Activated T-helper 9 cell treated with anti-CD3 and anti-CD28 coated beads, Interleukin-2, amount 50 U/mL, for 16 hours (primary cell): ENCODE measurements at regions not wholly inside any gene's neighbourhood (a gene's known extent, or its start where the extent isn't known, plus 50 kb on each side); places are given as distances from the start of the nearest gene placed in this dataset.

ENCODE experiments used
- DNase-seq: peaks from one replicate; pipeline ENCODE4 v3.0.0-alpha.2; 2020; ENCODE audit warnings: low read depth

DNA sequence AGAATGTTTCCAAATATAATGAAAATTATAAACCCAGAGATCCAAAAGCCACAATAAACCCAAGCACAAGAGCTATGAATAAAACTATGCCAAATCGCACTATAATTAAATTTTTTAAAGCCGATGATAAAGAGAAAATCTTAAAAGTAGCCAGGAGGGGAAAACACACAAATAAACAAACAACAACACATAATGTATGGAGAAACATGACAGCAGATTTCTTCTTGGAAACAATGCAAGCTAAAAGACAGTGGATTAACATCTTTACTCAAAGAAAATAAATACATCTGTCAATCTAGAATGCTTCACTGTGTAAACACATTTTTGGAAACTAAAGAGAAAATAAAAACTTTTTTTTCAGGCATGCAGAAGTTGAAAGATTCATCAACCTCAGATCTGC lies 53.0 kb upstream of the SMOX start:
- no peak for DNase-seq

DNA sequence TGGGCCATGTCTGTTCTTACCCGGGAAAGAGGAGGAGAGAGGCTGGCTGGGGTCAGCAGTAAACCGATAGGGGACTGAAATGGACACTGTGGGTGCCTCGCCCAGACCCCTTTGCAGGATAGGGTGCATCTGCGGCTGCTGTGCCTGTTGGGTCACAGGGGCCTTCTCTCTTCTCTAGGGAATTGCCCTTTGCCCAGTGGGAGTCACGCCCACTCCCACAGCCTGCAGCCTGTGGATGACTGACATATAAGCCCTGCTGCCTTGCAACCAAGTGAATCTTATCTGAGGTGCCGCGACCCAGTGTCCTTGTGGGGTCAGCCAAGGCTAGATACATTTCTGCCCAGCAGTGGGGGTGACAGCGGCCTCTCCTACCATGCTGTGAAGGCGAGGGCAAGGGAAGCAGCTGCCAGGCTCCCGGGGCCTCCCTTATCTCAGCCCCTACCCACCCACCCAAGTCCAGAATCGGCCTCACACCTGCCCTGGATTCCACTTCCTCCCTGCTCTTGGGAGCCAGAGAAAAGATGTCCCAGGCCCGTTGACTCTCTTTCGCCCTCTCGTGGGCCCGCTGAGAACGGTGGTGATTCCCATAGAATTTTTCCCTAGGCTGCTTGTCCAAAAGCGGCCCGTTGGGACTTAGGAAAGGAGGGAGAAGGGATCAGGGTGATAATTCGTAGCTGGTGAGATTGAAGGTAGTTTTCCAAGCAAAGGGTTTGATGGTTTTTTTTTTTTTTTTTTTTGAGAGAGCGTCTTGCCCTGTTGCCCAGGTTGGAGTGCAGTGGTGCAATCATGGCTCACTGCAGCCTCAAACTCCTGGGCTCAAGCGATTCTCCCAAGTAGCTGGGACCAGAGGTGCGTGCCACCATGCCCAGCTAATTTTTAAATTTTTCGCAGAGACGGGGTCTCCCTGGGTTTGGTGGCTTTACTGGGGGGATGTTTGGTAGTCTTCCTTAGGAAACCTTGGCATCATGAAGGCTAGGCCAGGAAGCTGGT lies 56.8 kb upstream of the SMOX start:
- DNase-seq: peak; percentile 17

DNA sequence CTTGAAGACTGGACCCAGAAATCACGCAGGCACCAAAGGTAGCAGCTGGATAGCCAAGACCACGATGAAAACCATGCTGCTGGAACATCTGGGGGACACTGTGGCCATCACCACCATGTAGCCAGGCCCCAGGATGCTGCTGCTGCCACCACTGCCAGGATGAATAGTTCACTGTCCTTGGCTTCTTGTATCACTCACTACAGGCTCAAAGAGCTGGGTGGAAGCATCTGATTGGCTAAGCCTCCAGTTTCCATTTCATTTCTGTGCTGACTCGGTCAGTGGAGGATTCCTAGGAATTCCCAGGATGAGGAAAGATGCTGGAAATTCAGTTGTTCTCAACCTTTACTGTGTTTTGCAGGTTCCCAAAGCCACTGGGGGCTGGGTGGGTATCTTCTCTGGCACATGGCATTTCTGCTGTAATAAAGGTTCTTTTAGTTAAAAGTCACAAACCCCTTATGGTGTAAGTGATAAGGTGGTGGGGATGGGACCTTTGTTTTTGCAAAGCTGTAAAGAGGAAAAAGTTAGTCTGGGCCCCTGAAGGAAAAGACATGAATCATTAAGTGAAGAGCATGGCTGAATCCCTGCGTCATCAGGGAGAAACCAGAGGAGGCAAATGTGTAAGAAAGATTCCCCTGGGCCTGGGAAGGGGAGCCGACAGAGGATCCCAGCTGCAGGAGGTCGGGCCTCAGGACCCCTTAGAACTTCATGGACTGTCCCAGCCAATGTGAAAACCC lies 57.7 kb upstream of the SMOX start:
- DNase-seq: no peak

DNA sequence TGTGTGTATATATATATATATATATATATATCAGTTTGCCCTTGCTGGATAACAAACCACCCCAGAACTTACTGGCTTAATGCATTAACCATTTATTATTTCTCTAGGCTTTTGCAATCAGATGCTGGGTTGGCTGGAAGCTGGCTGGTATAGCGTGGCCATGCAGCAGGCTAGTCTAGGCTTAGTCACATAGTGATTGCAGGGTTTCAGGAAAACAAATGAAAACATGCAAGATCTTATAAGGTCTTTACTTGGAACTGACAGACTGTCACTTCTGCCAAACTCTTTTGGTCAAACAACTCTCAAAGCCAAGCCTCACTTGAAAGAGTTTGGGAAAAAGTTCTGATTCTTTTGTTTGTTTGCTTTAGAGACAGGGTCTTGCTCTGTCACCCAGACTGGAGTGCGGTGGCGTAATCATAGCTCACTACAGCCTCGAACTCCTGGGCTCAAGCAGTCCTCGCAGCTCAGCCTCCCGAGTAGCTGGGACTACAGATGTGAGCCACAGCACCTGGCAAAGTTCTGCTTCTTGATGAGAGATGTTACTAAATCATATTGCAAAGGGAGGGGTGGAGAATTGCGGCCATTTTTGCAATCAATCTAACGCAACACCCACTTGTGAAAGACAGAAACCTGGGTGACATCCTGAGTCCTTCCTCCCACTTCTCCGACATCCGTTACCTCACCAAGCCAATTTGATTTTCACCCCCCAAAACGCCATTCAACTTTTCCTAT lies 58.7 kb upstream of the SMOX start:
- DNase-seq: no peak

DNA sequence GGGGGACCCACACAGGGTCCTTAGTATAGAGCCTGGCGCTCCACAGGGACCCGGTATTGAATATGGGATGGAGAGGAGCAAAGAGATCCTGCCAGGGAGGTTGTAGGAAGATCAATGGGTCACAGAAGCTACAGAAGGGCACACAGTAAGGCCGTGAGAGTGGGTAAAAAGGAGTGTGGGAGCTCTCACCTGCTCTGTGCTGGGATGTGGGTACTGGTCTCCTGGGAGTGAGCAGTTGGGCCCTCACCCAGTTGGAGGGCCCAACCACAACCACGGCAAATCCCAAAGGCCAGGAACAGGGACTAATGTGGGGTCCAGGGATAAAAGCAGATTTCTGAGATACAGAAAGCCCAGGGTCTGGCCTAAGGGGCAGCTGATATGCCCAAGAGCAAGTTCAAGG lies 59.9 kb upstream of the SMOX start:
- no peak for DNase-seq

DNA sequence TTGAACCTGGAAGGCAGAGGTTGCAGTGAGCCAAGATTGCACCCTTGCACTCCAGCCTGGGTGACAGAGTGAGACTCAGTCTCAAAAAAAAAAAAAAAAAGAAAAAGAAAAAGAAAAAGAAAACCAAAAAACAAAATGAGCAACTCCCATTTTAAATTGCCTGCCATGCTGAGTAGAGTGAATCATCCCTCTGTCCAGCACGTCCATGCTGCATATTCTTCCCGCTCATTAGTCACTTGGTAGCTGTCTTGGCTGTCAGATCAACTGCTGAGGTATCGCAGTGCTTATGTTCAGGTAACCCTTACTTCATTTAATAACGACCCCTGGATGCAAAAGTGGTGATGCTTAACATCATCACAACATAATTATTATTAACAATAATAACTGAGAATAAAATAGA lies 60.7 kb upstream of the SMOX start:
- DNase-seq: no peak

DNA sequence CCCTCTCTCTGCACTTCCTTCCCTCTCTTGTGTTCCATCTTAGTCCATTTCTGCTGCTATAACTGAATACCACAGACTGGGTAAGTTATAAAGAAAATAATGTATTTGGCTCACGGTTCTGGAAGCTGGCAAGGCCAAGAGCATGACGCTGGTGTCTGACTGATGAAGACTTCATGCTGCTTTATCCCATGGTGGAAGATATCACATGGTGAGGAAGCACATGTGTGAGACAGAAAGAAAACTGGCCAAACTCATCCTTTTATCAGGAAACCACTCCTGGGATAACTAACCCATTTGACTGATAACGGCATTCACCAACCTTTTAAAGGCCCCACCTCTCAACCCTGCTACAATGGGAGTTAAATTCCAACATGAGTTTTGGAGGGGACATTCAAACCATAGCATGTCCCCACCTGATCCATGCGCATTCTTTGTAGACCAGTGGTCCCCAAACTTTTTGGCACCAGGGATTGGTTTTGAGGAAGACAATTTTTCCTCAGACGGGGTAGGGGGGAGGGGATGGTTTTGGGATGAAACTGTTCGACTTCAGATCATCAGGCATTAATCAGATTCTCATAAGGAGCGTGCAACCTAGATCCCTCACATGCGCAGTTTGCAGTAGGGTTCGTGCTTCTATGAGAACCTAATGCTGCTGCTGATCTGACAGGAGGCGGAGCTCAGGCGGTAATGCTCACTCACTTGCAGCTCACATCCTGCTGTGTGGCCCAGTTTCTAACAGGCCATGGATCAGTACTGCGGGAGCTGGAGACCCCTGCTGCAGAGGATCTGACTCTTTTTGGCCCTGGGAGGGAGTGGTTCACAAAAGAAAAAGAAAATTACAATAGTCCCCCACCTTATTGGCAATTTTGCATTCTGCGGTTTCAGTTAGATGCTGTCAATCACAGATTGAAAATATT lies 61.6 kb upstream of the SMOX start:
- no peak for DNase-seq

DNA sequence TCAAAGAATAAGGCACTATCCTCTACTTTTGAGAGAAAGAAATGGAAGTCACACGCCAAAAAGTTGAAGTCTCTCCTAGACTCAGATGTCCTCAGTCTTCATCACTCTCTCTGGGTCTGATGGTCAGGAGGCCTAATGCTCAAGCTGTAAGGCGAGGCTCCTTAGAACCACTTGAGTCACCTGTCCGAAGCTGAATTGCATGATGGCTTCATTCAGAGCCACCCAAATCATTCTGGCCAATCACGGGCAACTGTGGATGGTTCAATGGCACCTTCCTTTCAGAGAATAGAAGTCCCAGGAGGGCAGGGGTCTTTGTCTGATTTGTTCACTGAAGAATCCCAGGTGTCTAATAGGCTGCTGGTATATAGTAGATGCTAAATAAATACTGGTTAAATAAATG lies 63.9 kb upstream of the SMOX start:
- DNase-seq: no peak

DNA sequence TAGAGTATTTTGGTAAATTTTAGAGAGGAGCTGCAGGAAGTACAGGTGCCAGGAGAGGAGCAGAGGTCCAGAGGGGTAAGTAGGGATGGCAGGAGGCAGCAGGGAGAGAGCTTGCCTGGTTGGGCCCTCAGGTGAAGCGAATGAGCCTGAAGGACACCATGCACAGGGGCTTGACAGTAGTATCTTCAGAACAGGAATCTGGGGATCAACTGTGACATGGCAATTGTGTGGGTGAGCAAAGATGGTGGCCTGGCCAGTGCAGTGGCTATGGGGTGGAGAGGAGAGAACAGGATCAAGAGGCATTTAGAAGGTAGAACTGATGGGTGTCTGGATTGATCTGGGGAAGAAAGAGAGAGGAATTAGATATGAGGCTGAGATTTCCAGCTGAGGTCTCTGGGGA lies 64.5 kb upstream of the SMOX start:
- no peak for DNase-seq

DNA sequence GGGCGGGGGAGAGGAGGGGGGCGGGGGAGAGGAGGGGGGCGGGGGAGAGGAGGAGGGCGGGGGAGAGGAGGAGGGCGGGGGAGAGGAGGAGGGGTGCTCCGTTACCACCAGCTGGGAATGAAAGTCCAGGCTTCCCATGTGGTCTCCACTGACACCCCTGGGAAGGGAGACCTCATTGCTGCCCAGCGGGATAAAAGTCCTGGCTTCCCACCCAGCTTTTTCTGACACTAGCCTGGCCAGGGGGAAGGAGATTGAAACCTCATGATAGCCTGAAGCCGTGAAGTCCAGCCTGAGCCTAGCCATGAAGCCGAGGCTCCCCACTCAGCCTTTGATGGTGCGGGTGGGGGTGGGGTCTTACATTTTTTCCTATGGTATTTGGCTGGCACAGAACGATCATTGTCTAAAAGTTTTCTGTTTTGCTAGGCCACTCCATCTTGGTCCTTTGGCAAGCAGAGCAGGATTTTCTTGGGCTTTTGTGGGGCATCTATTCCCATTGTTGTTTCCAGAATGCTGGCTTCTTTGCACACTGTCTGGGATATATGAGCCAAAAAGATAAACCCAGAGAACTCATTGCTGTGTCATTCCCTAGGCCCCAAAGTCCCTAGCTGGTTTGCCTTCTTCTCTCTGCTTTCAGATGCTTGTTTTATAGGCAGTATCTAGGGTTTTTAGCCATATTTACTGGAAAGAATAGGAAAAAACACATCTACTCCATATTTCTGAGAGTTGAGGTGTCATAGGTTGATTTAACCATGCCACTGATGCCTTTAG lies 65.3 kb upstream of the SMOX start:
- DNase-seq: no peak

DNA sequence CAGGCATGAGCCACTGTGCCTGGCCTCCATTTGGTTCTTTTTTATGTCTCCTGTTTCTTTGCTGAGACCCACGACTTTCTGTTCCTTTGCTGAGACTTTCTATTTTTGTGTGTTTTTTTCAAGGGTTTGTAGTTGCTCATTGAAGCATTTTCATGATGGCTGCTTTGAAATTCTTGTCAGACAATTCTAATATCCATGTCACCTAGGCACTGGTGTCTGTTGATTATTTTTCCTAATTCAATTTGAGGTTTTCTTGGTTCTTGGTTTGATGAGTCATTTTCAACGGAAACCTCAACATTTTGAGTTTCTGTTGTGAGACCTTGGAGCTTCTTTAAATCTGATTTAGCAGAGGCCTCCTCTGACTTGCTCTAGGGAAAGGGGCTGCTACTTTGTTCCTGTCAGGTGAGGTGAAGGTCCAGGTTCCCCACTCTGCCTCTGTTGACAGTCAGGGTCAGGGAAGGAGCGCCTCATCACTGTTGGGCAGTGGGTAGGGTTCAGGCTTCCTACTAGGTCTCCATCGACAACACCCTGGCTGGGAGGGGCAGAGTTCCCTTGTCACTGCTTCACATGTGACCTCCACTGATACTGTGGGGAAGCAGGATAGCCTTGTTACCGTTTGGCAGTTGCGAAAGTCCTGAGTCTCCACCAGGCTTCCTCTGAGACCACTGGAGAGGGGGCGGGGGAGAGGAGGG lies 66.1 kb upstream of the SMOX start:
- DNase-seq: peak; percentile 14

DNA sequence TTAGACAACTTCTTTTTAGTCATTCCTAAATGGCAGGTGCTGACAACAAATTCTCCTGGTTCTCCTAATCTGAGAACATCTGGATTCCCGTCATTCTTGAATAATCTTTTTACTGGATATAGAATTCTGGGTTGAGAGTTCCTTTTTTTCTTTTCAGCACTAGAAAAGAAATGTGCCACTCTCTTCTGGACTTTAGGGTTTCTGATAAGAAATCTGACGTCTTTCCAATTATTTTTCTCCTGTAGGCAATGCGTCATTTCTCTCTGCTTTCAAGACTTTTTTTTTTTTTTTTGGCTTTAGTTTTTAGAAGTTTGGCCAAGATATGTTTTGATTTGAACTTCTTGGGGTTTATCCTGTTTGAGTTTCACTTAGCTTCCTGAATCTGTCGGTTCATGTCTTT lies 66.1 kb upstream of the RNF24 start:
- DNase-seq: no peak

DNA sequence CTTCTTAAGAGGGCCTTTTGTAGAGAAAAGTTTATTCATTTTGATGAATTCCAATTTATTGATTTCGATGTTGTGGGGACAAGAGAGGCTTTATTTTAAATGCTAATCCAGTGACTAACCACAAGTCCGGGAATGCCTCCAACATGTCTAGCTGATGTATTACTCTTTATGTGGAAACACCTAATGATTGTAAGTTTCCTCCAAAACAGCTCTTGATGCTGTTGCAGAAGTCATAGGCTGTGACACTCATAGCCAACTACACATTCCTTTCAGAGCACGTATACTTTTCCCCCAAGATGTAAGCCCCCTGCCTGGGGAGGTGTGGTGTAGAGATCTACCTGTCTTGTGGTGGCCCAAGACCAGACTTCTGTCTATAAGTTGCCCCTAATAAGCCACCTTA lies 61.3 kb upstream of the RNF24 start:
- no peak for DNase-seq

DNA sequence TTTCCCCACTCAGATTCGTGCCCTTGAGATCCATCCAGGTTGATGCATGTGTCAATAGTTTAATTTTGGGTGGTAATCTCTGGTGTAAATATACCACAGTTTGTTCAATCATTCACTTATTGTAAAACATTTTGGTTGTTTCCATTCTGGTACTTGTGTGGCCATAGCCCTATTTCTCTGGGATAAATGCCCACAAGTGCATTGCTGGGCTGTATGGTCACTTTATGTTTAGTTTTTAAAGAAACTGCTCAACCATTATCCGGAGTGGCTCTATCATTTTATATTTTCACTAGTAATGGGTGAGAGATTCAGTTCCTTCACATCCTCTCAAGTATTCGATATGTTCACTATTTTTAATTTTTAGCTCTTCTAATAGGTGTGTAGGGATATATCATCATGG lies 60.7 kb upstream of the RNF24 start:
- no peak for DNase-seq

DNA sequence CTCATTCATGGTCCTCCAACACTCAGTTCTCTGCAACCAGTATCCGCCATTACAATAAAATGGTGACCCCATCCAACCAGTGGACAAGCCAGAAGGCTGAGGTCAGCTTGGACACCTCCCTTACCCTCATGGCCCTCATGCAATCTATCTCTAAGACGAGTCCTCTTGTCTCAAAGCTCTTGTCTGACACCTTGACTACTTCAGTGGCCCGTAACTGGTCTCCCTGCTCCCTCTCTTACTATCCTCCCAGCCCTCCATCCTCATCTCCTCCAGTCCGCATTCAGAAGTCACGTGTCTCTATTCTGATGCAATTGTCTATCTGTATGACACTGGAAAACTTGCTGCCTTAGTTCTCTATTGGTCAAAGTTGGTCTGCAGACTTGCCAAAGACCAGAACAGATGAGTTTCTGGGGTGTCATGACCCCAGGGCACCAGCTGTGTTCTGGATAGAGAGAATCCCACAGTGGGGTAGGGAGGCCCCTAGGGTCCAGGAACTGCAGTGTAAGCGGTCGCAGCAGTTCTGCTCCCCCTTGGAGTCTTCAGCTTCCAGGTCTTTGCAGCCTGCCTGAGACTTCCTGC lies 59.6 kb upstream of the RNF24 start:
- DNase-seq: no peak

DNA sequence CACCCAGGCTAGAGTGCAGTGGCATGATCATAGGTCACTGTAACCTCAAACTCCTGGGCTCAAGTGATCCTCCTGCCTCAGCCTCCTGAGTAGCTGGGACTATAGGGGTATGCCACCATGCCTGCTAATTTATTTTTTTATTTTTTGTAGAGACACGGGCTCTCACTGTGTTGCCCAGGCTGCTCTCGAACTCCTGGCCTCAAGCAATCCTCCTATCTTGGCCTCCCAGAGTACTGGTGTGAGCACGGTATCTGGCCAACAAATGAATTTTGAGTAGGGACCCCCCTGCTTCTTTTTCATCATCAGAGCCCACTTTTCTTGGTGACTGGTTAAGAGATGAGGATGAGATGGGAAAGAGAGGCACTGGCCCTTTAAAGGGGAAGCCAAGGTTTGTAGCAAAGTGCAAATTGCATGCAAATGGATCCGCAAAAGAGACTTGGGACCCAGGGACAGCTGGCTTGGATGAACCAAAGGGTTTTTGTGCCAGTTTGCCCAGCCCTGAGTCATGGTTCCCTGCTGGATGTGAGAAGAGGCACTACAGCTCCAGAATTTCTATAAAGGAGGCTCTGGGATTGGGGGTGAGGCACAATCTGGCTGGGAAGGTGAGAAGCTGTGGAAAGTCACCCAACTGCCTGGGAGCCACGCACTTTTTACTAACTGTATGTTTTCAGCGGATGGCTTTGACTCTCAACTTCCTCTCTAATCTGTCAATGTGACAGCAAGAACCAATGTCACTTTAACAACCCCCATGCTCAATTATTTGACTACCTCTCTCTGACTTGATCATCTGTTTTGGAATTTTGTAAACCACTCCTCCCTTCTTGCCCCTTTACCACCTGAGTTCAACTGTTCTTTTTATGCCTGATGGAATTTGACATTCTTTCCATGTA lies 58.7 kb upstream of the RNF24 start:
- no peak for DNase-seq

DNA sequence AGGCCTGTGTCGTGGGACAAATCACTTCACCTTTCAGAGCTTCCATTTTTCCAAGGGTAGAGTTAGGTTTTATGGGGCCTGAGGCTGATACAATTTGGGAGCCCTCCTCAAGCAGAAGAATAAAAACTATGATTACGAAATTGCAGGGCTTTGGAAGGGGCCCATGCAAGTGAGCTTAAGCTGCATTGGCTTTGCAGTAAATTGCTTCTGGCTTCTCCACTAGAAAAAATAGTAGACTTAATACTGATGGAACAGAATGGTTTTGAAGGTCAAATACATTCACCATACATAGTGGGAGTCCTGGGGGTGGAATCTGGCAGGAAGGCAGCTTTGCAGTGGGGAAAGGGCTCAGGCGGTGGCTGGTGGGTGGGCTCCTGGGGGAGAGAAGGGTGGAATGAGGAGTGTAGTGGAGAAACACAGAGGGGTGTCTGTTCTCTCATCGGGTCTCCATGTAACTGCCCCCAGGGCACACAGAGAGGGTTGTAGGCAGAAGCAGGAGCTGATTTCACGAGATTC lies 55.9 kb upstream of the RNF24 start:
- DNase-seq: no peak

DNA sequence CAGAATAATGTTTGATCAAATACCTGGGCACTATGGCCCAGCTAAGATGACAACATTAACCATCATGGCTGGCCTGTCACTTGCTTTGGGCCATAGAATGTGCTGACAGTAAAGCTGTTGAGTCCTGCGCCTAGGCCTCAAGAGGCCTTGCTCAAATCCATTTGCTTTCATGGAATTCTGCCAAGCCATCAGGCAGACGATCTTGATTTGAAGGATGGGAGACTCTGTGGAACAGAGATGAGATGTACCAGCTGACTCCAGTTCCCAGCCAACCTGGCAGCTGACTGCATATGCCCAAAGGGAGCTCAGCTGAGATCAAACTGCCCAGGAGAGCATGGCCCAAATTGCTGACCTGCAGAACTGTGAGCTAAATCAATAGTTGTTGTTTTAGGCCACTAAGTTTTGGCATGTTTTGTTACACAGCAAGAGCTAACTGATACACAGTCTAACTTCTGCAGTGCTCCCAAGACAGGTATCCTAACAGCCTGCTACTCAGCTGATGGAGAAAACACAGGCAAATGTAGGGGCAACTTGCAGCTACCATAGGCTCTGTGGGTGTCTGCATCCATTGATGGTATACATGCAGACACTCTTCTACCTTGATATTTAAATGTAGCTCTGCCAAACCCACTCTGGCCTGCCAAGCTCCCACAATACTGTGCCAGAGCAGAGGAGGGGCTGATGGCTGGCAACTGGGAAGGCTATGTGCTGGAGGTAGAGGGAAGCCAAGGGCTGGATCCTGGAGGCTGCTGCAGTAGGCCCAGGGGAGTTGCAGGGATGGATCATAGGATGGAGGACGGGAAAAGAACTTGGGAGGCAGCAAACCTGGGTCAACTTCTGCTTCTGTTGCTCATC lies 55.2 kb upstream of the RNF24 start:
- DNase-seq: no peak
